NT2/D1 (cell line): ENCODE measurements at regions not wholly inside any gene's neighbourhood (a gene's known extent, or its start where the extent isn't known, plus 50 kb on each side); places are given as distances from the start of the nearest gene placed in this dataset.

ENCODE experiments used
- DNase-seq: peaks from one replicate; pipeline ENCODE4 v3.0.0-alpha.2; 2011; ENCODE audit warnings: low read depth, low spot score
- H3K27me3 ChIP-seq: 2 replicates; pipeline ENCODE4 v1.6.0; 2011; ENCODE audit warnings: mild to moderate bottlenecking; ENCODE audit not compliant: insufficient read length, insufficient read depth
- H3K36me3 ChIP-seq: 2 replicates; pipeline ENCODE4 v1.6.1; 2011; ENCODE audit warnings: mild to moderate bottlenecking, low read length, mixed read lengths; ENCODE audit not compliant: insufficient read depth, insufficient read length
- H3K4me1 ChIP-seq: 2 replicates; pipeline ENCODE4 v1.5.1; 2011; ENCODE audit not compliant: insufficient read depth, insufficient read length
- H3K4me3 ChIP-seq: 2 replicates; pipeline ENCODE4 v1.5.1; 2011; ENCODE audit warnings: low read depth; ENCODE audit not compliant: insufficient read length
- H3K9ac ChIP-seq: 2 replicates; pipeline ENCODE4 v1.6.0; 2011; ENCODE audit warnings: low read depth; ENCODE audit not compliant: insufficient read length
- H3K9me3 ChIP-seq: 2 replicates; pipeline ENCODE4 v1.5.1; 2011; ENCODE audit warnings: mild to moderate bottlenecking, low read length; ENCODE audit not compliant: insufficient read depth
- SUZ12 ChIP-seq: IDR thresholded peaks from 2 replicates; pipeline ENCODE4 v1.6.1; 2011; ENCODE audit not compliant: insufficient read length, insufficient read depth; ENCODE audit errors: extremely low read depth
- YY1 ChIP-seq: IDR thresholded peaks from 2 replicates; pipeline ENCODE4 v1.6.1; 2011; ENCODE audit not compliant: insufficient read length, insufficient read depth
- ZNF274 ChIP-seq: IDR thresholded peaks from 2 replicates; pipeline ENCODE4 v1.6.1; 2011; ENCODE audit warnings: mild to moderate bottlenecking, low read depth, low read length

DNA sequence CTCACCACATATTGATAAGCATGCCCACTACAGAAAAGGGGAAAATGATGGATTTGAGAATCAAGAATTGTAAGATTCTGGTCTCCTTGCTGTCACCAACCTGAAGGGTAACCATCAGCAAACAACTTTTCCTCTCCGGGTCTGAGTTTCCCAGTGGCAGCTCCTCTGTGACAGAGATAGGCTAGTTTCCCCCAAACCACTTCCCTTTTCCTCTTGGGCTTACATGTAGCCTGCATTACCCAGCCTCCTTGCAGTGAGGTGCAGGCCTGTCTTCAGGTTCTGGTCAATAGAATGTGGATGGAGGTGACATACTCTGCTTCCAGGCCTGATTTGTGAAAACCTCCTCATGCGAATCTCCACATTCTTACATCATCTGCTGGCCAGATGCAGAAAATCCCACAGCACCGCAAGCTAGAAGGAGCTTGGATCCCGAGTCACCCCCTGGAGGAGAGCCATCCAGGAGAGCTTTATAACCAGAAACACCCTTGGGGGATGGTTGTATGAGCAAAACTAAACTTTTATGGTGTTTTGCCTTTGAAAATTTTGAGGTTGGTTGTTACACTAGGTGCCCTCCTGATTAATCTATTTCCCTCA lies 206.1 kb downstream of the RGS3 start:
- no peaks in the 10 kb centered on the region for H3K9me3 ChIP-seq
- no peaks in the 10 kb centered on the region for H3K4me1 ChIP-seq
- no peak overlapping the region for H3K9ac ChIP-seq
- no peaks in the 10 kb centered on the region for H3K36me3 ChIP-seq
- no peak for DNase-seq
- no peak for TF ChIP-seq YY1
- H3K4me3 ChIP-seq = no peak overlapping the region
- no peaks in the 10 kb centered on the region for H3K27me3 ChIP-seq

DNA sequence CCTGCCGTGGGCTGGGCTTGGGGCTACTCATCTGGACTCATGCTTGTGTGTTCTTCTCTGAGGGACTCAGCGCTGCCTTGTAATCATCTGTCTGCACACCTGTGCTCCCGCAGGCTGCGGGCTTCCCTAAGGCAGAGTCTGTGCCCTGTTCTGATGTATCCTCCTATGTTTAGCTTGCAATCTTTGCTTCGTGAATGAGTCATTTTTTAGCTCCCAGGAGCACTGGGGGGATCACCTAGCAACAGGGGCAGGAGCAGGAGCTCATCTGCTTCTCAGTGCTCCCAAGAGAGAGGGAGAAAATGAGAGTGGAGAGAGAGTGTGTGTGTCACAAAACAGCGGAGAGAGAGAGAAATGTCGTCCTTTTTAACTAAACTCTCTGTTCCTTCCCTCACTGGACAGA lies 202.4 kb upstream of the ZNF618 start:
- TF ChIP-seq ZNF274 (no peak), YY1 (no peak), SUZ12 (no peak)
- DNase-seq = no peak
- H3K9me3 ChIP-seq = no peaks in the 10 kb centered on the region
- no peaks in the 10 kb centered on the region for H3K36me3 ChIP-seq
- H3K4me1 ChIP-seq = peaks cover 4% of the 10 kb centered on the region
- no peak overlapping the region for H3K9ac ChIP-seq
- H3K27me3 ChIP-seq = no peaks in the 10 kb centered on the region
- H3K4me3 ChIP-seq = no peak overlapping the region

DNA sequence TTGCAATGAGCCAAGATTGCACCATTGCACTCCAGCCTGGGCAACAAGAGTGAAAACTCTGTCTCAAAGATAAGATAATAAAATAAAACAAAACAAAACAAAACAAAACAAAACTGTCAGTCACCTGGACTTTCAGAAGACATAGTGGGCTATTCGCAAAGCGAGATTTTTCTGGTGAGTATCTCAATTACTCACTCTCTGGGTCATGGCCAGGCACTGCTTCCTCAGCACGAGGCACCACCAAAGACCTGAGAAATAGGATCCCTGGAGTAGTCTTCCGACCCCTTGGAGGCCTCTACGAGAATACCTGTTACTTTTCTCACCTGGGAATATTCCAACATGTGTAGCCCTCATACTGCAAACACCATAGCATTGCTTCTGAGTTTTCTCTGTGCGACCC lies 201.7 kb upstream of the ZNF618 start:
- DNase-seq = no peak
- H3K36me3 ChIP-seq = no peaks in the 10 kb centered on the region
- peaks cover 4% of the 10 kb centered on the region for H3K4me1 ChIP-seq
- no peak for TF ChIP-seq YY1
- TF ChIP-seq SUZ12 = no peak
- no peak for TF ChIP-seq ZNF274
- H3K9me3 ChIP-seq = no peaks in the 10 kb centered on the region
- H3K9ac ChIP-seq = no peak overlapping the region
- no peaks in the 10 kb centered on the region for H3K27me3 ChIP-seq
- no peak overlapping the region for H3K4me3 ChIP-seq

DNA sequence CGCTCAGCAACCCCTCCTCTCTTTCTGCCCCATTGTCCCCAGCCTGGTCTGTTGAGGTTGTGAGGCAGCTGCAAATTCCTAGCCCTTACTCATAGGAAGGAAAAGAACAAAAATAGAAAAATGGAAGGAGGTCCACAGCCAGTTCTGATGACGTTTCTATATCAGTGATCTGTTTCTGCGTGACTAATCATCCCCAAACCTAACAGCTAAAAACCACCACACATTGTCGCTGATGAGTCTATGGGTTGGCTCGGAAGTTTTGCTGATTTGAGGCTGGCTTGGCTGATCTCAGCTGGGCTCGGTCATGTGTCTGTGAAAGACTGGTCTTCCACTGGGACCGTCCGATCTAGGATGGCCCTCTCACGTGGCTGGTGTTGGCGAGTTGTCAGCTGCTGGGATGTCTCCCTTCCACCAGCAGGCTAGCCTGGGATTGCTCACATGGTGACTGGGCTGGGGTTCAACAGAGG lies 200.6 kb upstream of the ZNF618 start:
- no peak overlapping the region for H3K4me3 ChIP-seq
- H3K27me3 ChIP-seq = no peaks in the 10 kb centered on the region
- no peaks in the 10 kb centered on the region for H3K9me3 ChIP-seq
- H3K4me1 ChIP-seq = peaks cover 4% of the 10 kb centered on the region
- DNase-seq = no peak
- no peaks in the 10 kb centered on the region for H3K36me3 ChIP-seq
- H3K9ac ChIP-seq = no peak overlapping the region
- TF ChIP-seq SUZ12 (no peak), YY1 (no peak), ZNF274 (no peak)

DNA sequence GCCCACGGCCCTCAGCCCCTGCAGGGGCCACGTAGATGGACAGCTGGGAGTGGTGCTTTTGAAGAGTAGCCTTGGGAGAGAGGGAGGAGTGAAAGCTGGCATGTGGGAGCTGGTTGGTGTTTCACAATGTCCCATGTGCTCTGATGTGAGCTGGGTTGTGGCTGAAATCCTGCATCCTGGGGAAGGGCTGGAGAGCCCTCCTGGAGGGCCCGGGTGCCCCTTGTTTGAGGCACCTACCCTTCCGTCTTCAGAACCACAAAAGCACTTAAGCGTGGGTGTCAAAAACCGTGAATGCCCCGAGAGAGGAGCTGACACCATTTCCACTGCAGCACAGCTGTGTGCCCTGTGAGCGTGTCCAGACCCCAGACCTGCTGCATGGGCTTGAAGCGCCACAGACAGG lies 199.1 kb upstream of the ZNF618 start:
- TF ChIP-seq ZNF274 = no peak
- no peak for TF ChIP-seq SUZ12
- no peak for TF ChIP-seq YY1
- no peaks in the 10 kb centered on the region for H3K27me3 ChIP-seq
- no peak for DNase-seq
- H3K36me3 ChIP-seq = no peaks in the 10 kb centered on the region
- H3K4me1 ChIP-seq = peaks cover 4% of the 10 kb centered on the region
- no peak overlapping the region for H3K4me3 ChIP-seq
- H3K9ac ChIP-seq = no peak overlapping the region
- H3K9me3 ChIP-seq = no peaks in the 10 kb centered on the region

DNA sequence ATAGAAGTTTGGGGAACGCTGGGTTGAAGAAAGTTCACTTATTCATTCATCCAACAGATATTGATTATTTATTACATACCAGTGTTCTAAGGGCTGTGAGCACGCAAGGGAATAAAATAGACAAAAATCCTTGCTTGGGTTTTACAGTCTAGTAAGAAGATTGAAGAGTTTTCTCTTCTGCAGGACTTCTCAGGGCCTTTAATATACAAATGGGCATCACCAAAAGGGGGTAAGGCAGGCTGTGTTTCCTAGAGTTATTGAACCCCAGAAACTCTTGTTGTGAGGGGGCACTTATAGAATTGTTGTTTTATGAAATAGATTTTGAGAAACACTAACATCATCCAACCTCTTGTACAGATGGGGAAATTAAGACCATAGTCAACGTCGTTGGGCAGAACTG lies 198.5 kb upstream of the ZNF618 start:
- Histone ChIP-seq H3K9me3 (no peaks in the 10 kb centered on the region), H3K36me3 (no peaks in the 10 kb centered on the region), H3K4me3 (no peak overlapping the region), H3K27me3 (no peaks in the 10 kb centered on the region), H3K9ac (no peak overlapping the region), H3K4me1 (peaks cover 4% of the 10 kb centered on the region)
- no peak for DNase-seq
- TF ChIP-seq SUZ12 = no peak

DNA sequence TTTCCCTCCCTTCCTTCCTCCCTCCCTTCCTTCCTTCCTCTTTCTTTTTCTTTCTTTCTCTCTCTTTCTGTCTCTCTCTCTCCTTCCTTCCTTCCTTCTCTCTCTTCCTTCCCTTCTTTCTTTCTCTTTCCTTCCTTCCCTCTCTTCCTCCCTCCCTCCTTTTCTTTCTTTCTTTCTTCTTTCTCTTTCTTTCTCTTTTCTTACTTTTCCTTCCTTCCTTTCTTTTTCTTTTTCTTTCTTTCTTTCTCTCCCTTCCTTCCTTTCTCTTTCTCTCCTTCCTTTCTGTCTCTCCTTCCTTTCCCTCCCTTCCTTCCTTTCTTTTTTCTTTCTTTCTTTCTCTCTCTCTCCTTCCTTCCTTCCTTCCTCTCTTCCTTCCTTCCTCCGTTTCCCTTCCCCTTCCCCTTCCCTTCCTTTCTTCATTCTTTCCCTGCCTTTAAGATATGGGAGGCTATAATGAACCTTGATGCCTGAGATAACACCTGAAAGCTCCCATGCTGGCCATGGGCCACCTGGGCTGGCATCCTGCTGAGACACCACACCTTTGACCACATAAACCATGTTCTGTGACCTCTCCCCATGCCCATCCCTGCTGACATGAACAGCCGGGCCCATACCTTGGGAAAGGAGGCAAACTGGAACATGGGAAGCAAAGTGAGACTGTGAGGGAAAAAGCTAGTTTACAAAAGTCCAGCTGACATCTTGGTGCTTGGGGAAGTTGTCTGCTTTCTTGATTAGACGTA lies 197.8 kb upstream of the ZNF618 start:
- H3K27me3 ChIP-seq = no peaks in the 10 kb centered on the region
- no peak overlapping the region for H3K9ac ChIP-seq
- no peaks in the 10 kb centered on the region for H3K9me3 ChIP-seq
- H3K36me3 ChIP-seq = no peaks in the 10 kb centered on the region
- no peak overlapping the region for H3K4me3 ChIP-seq
- peaks cover 4% of the 10 kb centered on the region for H3K4me1 ChIP-seq
- DNase-seq = no peak
- no peak for TF ChIP-seq ZNF274
- no peak for TF ChIP-seq SUZ12
- TF ChIP-seq YY1 = no peak

DNA sequence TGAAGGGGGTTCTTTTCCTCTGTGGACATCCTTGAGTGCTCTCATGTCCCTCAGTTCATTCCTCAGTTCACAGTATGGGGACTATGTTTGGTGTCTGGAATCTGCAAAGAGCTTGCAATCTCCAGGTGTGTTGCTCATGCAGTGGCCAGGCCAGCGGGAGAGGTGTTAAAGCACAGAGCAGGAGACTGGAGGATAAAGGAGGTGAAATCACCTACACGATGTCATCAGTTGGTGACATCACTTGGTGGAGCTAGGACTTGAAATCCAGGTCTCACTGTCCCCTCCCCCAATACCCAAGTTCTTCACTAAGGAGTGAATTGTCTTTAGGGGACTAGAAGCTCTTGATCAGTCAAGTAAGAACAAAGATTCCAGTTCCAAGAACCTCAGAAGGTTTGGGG lies 197.3 kb upstream of the ZNF618 start:
- TF ChIP-seq SUZ12 = no peak
- no peak for TF ChIP-seq YY1
- no peak for TF ChIP-seq ZNF274
- H3K4me1 ChIP-seq = peaks cover 4% of the 10 kb centered on the region
- no peak overlapping the region for H3K4me3 ChIP-seq

More for the DNA sequence above, 197.3 kb upstream of the ZNF618 start:
- DNase-seq = no peak
- Histone ChIP-seq H3K9ac (no peak overlapping the region), H3K27me3 (no peaks in the 10 kb centered on the region), H3K36me3 (no peaks in the 10 kb centered on the region), H3K9me3 (no peaks in the 10 kb centered on the region)
